HG02970 (cell line): ENCODE measurements at regions not wholly inside any gene's neighbourhood (a gene's known extent, or its start where the extent isn't known, plus 50 kb on each side); places are given as distances from the start of the nearest gene placed in this dataset.
"Not testable (repeated sequence)": the region's sequence is repeated elsewhere in the genome, so short reads cannot be mapped to it uniquely, and the experiment has no call there.

ENCODE experiments used
- ATAC-seq: cut with Tn5 transposase; IDR thresholded peaks from one replicate; pipeline ENCODE4 v1.9.1; 2021; ENCODE audit warnings: mild to moderate bottlenecking, moderate library complexity, moderate number of reproducible peaks; ENCODE audit not compliant: unreplicated experiment, low FRiP score

- no peak for ATAC-seq
Measured at GRCh38 chr13:62207388-62207787, 791.7 kb upstream of the PCDH20 start.

GRCh38 chr13:62206165-62206564 lies 790.5 kb upstream of the PCDH20 start:
- no peak for ATAC-seq

- no peak for ATAC-seq
Measured at GRCh38 chr13:62205273-62205672, 789.6 kb upstream of the PCDH20 start.

- no peak for ATAC-seq
Measured at GRCh38 chr13:62194371-62194770, 778.7 kb upstream of the PCDH20 start.

GRCh38 chr13:62193919-62194318 lies 778.3 kb upstream of the PCDH20 start:
- ATAC-seq: no peak

- ATAC-seq: no peak
Measured at GRCh38 chr13:62185631-62186255, 770.1 kb upstream of the PCDH20 start.

- no peak for ATAC-seq
Measured at GRCh38 chr13:62176051-62176450, 760.4 kb upstream of the PCDH20 start.

GRCh38 chr13:62173958-62174357 lies 758.3 kb upstream of the PCDH20 start:
- ATAC-seq: no peak

- ATAC-seq: no peak
Measured at GRCh38 chr13:62171697-62172096, 756.0 kb upstream of the PCDH20 start.

GRCh38 chr13:62168891-62169290 lies 753.2 kb upstream of the PCDH20 start:
- no peak for ATAC-seq

- ATAC-seq: no peak
Measured at GRCh38 chr13:62167650-62168172, 752.1 kb upstream of the PCDH20 start.

- no peak for ATAC-seq
Measured at GRCh38 chr13:62162860-62163259, 747.2 kb upstream of the PCDH20 start.

- ATAC-seq: no peak
Measured at GRCh38 chr13:62158520-62158919, 742.9 kb upstream of the PCDH20 start.

- ATAC-seq: not testable (repeated sequence)
Measured at GRCh38 chr13:62151724-62152123, 736.1 kb upstream of the PCDH20 start.

GRCh38 chr13:62142048-62142447 lies 726.4 kb upstream of the PCDH20 start:
- ATAC-seq: no peak

- ATAC-seq: no peak
Measured at GRCh38 chr13:62139597-62139996, 723.9 kb upstream of the PCDH20 start.

GRCh38 chr13:62137629-62138405 lies 722.2 kb upstream of the PCDH20 start:
- no peak for ATAC-seq

GRCh38 chr13:62131604-62132003 lies 716.0 kb upstream of the PCDH20 start:
- ATAC-seq: no peak

GRCh38 chr13:62130062-62130970 lies 714.7 kb upstream of the PCDH20 start:
- no peak for ATAC-seq

- ATAC-seq: no peak
Measured at GRCh38 chr13:62129000-62129551, 713.4 kb upstream of the PCDH20 start.

GRCh38 chr13:62126400-62126799 lies 710.8 kb upstream of the PCDH20 start:
- no peak for ATAC-seq
